Breast epithelium (tissue), 4 donors: ENCODE measurements at regions not wholly inside any gene's neighbourhood (a gene's known extent, or its start where the extent isn't known, plus 50 kb on each side); places are given as distances from the start of the nearest gene placed in this dataset.

ENCODE experiments used
- DNase-seq, 2 donors: peaks; one replicate each; pipeline ENCODE4 v3.0.0-alpha.2; 2019; ENCODE audit warnings: low spot score in 2 of 2
- H3K27ac ChIP-seq, 2 donors: fragments of 200-600 bp; sonication (generic) in 1 of 2; one replicate each; pipeline ENCODE4 v1.5.1; 2016 to 2019; ENCODE audit warnings: mild to moderate bottlenecking in 1 of 2
- H3K27me3 ChIP-seq, 2 donors: fragments of 200-600 bp; sonication (generic) in 1 of 2; one replicate each; pipeline versions ENCODE4 v1.5.1 to v1.6.0; 2017 to 2019; ENCODE audit warnings: control low read depth in 1 of 2, mild to moderate bottlenecking in 1 of 2
- H3K36me3 ChIP-seq: fragments of 200-600 bp; one replicate; pipeline ENCODE4 v1.5.1; 2019
- H3K4me1 ChIP-seq, 2 donors: fragments of 200-600 bp; sonication (generic); one replicate each; pipeline ENCODE4 v1.5.1; 2016 to 2019; ENCODE audit warnings: control low read depth in 1 of 2
- H3K4me3 ChIP-seq, 3 donors: fragments of 200-600 bp; sonication (generic); 1 replicate in 2 of 3; 2 replicates in 1 of 3; pipeline ENCODE4 v1.5.1; 2016 to 2019; ENCODE audit warnings: mild to moderate bottlenecking in 3 of 3, moderate library complexity in 2 of 3
- H3K9me3 ChIP-seq, 2 donors: fragments of 200-600 bp; sonication (generic) in 1 of 2; one replicate each; pipeline ENCODE4 v1.5.1; 2016 to 2019; ENCODE audit warnings: control low read depth in 1 of 2
- POLR2A ChIP-seq: fragments of 450-650 bp; IDR thresholded peaks from one replicate; pipeline ENCODE4 v1.6.1; 2016; ENCODE audit warnings: antibody characterized with exemption, mild to moderate bottlenecking, moderate library complexity
- POLR2AphosphoS5 ChIP-seq, 3 donors: sonication (generic); formaldehyde crosslinking; IDR thresholded peaks; one replicate each; pipeline ENCODE4 v1.6.1; 2017; ENCODE audit warnings: antibody characterized with exemption in 3 of 3
- intact Hi-C: fragments of 100-400 bp; cut with DNase I; formaldehyde crosslinking; loops from one replicate; pipeline ENCODE4 v1.15.1; 2023; ENCODE audit warnings: low total_unique reads
- TF ChIP-seq, protein P1 (sequence below), 3 donors: fragments of 450-650 bp; IDR thresholded peaks; one replicate each; pipeline ENCODE4 v1.5.1; 2016 to 2017; ENCODE audit warnings: antibody characterized with exemption in 3 of 3, mild to moderate bottlenecking in 3 of 3, moderate library complexity in 3 of 3

DNA sequence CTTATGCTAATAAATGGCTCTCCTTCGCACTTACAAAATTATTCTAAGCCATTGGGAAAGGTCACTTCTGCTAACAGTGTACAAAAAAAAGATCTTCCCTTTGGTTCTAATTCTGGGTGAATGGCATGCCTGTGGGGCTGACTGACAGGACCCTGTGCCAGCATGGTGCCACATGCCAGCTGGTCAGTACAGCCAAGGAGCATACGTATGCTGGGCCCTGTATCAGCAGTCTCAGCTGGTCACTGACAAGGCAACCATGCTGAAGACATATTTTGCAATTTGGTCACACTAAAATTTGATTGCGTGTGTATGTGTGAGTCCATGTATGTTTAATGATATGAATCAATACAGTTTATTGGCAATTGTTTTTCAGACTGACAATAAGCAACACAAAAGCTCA lies 246.1 kb downstream of the TBL1XR1 start:
- Histone ChIP-seq H3K9me3 (no peaks in the 10 kb centered on the region), H3K27ac (no peak overlapping the region), H3K4me1 (no peaks in the 10 kb centered on the region), H3K36me3 (no peaks in the 10 kb centered on the region), H3K4me3 (no peak overlapping the region), H3K27me3 (no peaks in the 10 kb centered on the region)
- intact Hi-C loops: no loop called here
- no peak for DNase-seq
- no peak for TF ChIP-seq POLR2A
- no peak for TF ChIP-seq POLR2AphosphoS5 (IDR thresholded peaks at IDR 0.05)
- TF ChIP-seq, protein P1, sequence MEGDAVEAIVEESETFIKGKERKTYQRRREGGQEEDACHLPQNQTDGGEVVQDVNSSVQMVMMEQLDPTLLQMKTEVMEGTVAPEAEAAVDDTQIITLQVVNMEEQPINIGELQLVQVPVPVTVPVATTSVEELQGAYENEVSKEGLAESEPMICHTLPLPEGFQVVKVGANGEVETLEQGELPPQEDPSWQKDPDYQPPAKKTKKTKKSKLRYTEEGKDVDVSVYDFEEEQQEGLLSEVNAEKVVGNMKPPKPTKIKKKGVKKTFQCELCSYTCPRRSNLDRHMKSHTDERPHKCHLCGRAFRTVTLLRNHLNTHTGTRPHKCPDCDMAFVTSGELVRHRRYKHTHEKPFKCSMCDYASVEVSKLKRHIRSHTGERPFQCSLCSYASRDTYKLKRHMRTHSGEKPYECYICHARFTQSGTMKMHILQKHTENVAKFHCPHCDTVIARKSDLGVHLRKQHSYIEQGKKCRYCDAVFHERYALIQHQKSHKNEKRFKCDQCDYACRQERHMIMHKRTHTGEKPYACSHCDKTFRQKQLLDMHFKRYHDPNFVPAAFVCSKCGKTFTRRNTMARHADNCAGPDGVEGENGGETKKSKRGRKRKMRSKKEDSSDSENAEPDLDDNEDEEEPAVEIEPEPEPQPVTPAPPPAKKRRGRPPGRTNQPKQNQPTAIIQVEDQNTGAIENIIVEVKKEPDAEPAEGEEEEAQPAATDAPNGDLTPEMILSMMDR (IDR thresholded peaks at IDR 0.05): no peak

DNA sequence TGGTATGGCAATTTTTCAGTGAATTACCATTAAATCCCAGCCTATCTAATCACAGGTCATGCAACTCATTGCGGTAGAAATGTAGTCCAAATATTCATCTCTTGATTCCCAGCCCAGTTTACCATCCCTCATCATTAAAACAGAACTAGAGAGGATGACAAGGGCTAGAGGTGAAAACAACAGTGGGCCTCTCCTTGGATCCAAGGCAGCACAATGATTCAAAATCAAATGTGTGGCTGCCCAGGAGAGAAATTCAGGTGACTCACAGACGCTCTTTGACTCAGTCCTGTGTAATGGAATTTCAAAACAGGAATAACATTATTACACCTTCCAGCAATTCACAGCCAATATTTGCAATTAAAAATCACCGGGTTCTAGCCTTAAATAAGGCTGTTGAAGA lies 246.5 kb downstream of the TBL1XR1 start:
- DNase-seq: no peak
- peak overlapping the region; percentile 5 to 19 for H3K27ac ChIP-seq
- H3K4me1 ChIP-seq: no peaks in the 10 kb centered on the region
- TF ChIP-seq POLR2AphosphoS5 (IDR thresholded peaks at IDR 0.05) (no peak), POLR2A (no peak)
- TF ChIP-seq, protein P1 (IDR thresholded peaks at IDR 0.05): no peak
- no peak overlapping the region for H3K4me3 ChIP-seq
- intact Hi-C loops: no loop called here
- H3K27me3 ChIP-seq: no peaks in the 10 kb centered on the region
- H3K36me3 ChIP-seq: no peaks in the 10 kb centered on the region
- no peaks in the 10 kb centered on the region for H3K9me3 ChIP-seq

DNA sequence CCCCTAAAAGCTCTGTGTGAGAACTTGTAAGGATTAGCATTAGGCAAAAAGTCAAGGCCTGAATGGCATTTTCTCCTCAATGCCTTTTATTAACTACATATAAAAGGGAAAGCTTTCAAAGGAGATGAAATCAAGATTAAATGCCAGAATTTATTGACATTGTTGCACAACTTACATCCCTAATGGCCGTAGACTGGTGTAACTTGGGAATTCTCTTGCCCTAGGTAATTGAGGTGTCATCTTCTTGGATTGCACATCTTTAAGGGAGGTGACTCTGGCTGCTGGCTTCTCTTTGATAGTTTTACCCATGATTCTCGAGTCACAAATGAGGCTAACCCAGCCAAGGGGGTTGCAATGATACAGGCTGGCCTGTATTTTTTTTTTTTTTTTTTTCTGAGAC lies 249.1 kb downstream of the TBL1XR1 start:
- Histone ChIP-seq H3K9me3 (no peaks in the 10 kb centered on the region), H3K4me3 (no peak overlapping the region), H3K27me3 (no peaks in the 10 kb centered on the region), H3K27ac (no peak overlapping the region), H3K36me3 (no peaks in the 10 kb centered on the region), H3K4me1 (no peaks in the 10 kb centered on the region)
- intact Hi-C loops: no loop called here
- TF ChIP-seq POLR2A: no peak
- DNase-seq: no peak

DNA sequence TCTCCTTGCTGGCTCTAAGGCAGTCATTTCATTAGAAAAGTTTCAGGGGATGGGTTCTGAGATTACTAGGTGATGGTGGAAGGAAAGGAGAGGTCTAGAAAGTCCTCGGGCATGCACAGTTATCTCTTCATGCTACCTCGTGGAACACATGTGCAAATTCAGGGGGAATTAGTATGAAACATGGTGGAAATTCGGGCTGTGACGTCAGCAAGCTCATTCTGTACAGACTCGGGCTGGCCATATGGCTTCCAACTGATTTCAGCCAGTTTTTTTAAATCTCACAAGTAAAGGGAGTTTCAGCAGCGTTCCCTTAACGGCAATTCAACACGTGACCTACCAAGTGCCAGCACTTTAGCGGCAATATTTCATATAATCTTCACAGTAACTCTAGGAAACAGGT lies 251.1 kb downstream of the TBL1XR1 start:
- H3K27ac ChIP-seq: no peak overlapping the region
- intact Hi-C loops: no loop called here
- no peaks in the 10 kb centered on the region for H3K27me3 ChIP-seq

DNA sequence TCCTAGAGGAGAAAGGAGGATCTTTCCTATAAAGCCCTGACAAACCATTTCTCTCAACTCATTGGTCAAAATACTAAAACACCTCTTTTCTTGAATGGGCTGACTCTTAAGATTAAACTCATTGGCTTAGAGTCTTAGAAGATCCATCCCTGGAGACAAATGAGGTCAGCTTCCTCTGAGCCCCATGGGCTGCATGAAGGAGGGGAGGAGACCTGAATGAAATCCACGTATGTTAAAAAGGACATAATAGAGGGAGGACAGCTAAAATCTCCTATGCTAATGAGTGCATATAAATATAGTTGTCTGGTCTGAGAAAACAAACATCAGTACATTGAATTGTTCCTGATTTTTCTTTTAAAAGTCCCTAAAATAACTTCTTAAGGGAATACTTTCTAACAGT lies 255.0 kb downstream of the TBL1XR1 start:
- no peaks in the 10 kb centered on the region for H3K9me3 ChIP-seq
- intact Hi-C loops: no loop called here
- no peaks in the 10 kb centered on the region for H3K27me3 ChIP-seq
- no peaks in the 10 kb centered on the region for H3K4me1 ChIP-seq
- H3K27ac ChIP-seq: no peak overlapping the region
- no peaks in the 10 kb centered on the region for H3K36me3 ChIP-seq
- DNase-seq: no peak
- TF ChIP-seq, protein P1 (IDR thresholded peaks at IDR 0.05): no peak
- no peak for TF ChIP-seq POLR2A
- no peak for TF ChIP-seq POLR2AphosphoS5 (IDR thresholded peaks at IDR 0.05)
- H3K4me3 ChIP-seq: no peak overlapping the region

More for the DNA sequence above, 251.1 kb downstream of the TBL1XR1 start:
- no peak overlapping the region for H3K4me3 ChIP-seq
- H3K4me1 ChIP-seq: no peaks in the 10 kb centered on the region
- no peak for TF ChIP-seq POLR2AphosphoS5 (IDR thresholded peaks at IDR 0.05)
- no peak for TF ChIP-seq POLR2A
- TF ChIP-seq, protein P1 (IDR thresholded peaks at IDR 0.05): no peak
- DNase-seq: no peak
- H3K36me3 ChIP-seq: no peaks in the 10 kb centered on the region
- no peaks in the 10 kb centered on the region for H3K9me3 ChIP-seq

DNA sequence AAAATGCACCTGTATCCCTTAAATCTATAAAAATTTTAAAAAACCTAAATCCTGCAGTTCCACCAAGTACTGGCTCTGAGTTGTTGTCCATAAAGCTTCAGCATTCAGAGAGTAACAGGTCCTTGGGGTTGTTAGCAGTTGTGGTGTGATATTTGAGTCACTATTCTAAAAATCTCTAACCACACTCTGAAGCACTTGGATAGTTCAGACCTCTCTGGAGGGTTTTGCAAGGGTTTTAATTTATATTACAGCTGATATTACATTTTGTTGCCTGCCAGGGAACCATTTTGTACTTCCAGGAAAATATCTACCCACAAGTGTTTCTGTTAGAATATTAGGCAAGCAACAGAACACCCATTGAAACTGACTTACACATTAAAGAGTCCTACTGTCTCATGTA lies 255.6 kb downstream of the TBL1XR1 start:
- Histone ChIP-seq H3K36me3 (no peaks in the 10 kb centered on the region), H3K4me1 (no peaks in the 10 kb centered on the region), H3K9me3 (no peaks in the 10 kb centered on the region), H3K27me3 (no peaks in the 10 kb centered on the region), H3K27ac (no peak overlapping the region), H3K4me3 (no peak overlapping the region)
- intact Hi-C loops: no loop called here
- TF ChIP-seq, protein P1 (IDR thresholded peaks at IDR 0.05): no peak
- no peak for DNase-seq
